ENCODE measurements at regions not wholly inside any gene's neighbourhood (a gene's known extent, or its start where the extent isn't known, plus 50 kb on each side); places are given as distances from the start of the nearest gene placed in this dataset.
"Not testable (repeated sequence)": the region's sequence is repeated elsewhere in the genome, so short reads cannot be mapped to it uniquely, and the experiment has no call there.

GRCh38 chr18:44568986-44569385 lies 111.7 kb upstream of the SETBP1 start:
- no peak for DNase-seq

DNA sequence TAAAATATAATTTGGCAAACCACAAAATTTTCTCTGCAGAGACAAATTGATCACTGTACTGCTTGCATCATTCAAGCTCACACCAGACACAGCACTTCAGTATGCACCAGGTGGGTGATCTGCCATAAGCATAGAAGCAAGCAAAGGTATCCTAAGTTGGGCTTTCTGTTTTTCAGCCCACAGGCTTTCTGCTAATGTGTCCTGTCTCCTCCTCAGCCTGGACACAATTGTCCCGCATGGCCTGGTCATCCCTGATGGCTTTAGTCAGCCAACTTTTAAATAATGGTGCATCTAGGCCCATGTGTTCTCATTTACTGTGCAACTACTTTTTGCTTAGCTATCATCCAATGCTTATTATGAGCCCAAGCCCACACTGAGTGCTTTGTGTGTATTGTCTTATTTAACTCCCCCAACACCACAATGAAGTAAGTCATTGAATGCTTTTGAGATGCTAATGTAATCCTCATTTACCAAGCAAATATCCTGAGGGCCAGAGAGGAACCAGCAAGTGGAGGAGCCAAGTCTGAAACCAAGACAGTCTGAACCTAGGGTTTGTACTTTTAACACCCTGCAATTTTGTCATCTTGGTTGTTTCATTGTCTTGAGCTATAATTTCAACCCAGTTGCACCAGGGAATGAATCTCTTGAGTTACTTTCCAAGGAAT lies 111.2 kb upstream of the SETBP1 start:
- no peak for DNase-seq

- DNase-seq: no peak
These were observed 101.5 kb upstream of the SETBP1 start for GRCh38 chr18:44579028-44579702.

DNA sequence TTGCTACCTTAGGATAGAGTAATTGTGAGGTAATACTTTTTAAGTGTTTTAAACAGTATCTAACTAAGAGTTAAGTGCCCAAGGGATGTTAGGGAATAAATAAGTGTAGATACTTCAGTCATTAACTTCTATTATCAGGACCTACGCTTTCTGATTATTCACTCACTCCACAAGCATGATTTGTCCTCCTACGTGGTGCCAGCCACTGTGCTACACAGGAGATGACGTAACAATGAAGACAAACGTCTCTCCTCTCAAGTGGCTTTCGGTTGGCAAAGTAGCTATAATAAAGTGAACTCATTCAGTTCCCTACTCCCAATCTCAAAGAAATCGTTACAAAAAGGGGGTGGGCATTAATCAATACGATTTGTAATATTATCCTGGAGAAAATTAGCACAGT lies 100.9 kb upstream of the SETBP1 start:
- DNase-seq: no peak

GRCh38 chr18:44580159-44580558 lies 100.5 kb upstream of the SETBP1 start:
- DNase-seq: no peak

- DNase-seq: not testable (repeated sequence)
These were observed 99.9 kb upstream of the SETBP1 start for GRCh38 chr18:44580782-44581181.

DNA sequence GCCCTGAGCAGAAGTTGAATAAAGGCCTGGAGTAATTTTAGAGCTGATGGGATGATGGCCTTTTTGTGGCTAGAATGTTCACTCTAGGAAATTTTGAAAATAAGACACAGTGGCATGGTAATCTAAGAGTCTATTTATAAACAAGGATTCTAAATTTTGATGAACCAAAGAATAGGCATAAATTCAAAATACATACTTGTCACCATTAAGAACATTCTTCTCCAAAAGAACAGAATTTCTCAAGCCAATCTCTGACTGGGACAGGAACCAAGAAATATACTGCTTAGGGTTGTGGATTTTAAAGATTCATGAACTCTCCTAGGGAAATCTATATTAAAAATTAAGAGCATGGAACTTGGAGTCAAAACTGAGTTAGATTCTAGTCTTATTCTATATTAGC lies 98.2 kb upstream of the SETBP1 start:
- DNase-seq: no peak

DNA sequence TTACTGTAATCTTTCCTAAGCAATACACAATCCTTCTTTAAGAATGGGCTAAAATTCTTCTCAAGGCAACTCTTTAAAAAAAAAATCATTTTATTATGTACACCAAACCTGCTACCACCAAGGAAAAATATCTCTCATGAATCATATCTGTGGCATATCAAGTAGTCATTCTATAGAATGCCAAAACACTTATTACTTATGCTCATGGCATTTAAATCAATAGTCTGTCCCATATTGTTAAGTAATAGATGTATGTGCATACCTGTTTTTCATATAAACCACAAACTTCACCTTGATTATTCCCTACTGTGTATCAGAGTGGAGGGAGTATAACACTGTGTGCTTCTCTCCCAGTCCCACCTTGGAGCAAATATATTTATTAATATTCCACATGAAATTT lies 95.8 kb upstream of the SETBP1 start:
- DNase-seq: no peak

DNA sequence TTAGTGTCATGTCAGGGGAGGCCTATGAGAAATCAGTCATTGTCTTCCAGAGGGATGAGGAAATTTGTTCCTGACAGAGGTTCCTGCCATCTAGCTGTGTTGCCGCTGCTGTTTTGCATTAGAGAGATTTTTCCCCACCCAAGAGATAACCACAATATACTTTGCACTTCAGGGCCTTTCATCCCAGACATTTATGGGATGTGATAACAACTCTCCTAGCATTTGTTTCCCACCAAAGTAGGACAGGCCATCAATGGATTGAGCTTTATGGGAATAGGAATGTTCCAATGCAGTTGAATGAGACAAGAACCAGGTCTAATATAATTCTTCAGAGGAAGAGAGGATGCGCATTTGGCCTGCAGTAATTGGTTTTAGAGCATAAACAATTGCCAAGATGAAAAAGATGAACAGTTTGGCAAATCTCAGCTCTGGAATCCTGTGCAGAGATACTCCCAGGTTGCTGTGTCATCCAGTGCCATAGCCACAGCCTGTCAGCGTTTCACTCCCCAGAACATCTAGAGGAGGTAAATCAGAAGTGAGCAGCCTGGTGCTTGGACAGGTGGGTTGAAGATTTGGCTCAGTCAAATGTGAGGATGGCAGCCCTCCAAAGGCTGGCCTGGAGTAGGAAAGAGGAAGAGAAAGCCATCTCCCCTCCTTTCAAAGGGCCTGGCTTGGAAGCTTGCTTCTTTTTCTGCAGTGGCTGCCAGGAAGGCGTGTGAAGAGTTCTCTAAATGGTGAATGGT lies 93.7 kb upstream of the SETBP1 start:
- no peak for DNase-seq

DNA sequence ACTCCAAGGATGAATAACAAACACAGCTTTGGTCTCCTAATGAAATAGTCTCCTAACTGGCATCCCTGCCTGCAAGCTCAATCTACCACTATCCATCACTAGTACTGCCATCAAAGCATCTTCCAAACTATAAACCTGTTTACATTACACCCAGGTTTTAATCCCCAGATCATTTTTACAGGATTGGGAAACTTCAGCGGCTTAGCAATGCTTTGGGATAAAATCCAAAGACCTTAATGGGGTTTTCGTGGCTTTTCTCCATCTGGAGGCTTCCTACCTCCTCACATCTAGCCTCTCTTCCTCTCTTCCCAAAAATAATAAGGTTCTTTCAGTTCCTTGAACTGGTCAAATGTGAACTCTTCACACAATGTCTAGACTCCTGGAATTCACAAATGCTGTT lies 92.2 kb upstream of the SETBP1 start:
- no peak for DNase-seq

- DNase-seq: no peak
These were observed 90.9 kb upstream of the SETBP1 start for GRCh38 chr18:44589693-44590355.

DNA sequence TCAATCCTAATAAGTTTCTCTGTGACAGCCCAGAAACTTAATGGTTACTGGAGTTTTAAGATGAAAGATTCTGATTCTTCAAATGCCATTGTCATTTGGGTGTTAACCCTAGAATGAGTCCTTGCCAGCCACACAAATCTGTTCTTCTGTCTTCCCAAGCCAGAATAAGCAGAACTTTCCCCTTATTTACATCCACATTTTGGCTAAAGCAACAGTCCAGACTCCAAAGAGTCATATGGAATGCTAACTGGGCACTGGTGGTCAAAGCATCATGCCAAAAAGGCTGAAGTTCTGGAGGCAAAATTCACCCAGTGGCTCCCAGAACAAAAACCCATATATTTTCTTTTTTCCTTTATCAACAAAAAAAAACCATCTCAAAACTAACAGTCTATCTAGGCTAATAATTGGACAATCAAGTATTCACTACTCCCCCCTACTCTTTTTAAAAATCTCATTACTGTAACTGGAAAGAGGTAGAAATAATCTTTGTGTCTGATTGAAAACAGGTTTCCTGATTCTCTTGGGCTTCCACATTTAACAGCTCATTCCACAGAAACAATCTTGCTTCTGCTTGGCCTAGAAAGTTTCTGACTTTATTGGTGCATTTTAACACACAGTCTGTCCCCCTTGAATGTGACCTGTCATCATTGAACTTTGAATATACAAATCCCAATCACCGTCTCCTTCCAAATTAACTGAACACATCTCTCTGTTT lies 89.6 kb upstream of the SETBP1 start:
- no peak for DNase-seq

DNA sequence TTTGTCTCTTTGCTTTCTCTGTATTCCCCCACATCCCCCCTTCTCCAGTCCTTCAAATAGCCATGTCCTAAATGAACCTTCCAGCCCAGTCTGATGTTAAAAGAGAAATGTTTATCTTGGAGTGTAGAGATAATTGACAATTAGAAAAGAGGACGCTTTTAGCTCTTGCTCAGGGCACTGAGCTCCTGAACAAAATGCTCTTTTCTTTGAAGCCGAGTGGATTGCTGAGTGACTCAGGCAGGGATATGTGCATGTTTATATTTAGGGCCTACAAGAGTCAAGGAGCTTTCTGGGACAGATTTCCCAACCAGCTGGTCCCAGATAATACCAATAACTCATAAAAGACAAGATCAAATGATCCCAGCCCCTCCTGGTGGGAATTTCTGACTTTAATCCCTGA lies 88.0 kb upstream of the SETBP1 start:
- no peak for DNase-seq

- no peak for DNase-seq
These were observed 85.8 kb upstream of the SETBP1 start for GRCh38 chr18:44594799-44595467.

DNA sequence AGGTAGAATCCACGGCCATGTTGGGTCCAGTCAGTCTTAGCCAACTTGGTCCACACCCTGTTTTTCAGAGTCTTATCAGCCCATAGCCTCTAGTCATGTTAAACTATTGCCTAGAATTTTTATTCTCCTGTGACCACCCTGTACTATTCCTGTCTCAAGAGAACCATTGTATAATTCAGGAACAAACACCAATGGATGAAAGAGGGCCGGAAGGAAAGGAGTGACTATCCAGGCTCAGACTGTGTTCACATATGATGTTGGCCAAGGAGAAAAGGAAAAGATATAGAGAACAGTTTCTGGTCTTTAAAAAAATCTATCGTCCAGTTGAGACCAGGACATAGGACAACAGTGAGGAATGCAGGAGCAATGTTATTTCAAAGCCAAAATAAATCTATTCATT lies 82.9 kb upstream of the SETBP1 start:
- no peak for DNase-seq

- no peak for DNase-seq
These were observed 82.2 kb upstream of the SETBP1 start for GRCh38 chr18:44598514-44598913.

- DNase-seq: no peak
These were observed 81.3 kb upstream of the SETBP1 start for GRCh38 chr18:44599412-44599811.

GRCh38 chr18:44601447-44601846 lies 79.2 kb upstream of the SETBP1 start:
- no peak for DNase-seq

DNA sequence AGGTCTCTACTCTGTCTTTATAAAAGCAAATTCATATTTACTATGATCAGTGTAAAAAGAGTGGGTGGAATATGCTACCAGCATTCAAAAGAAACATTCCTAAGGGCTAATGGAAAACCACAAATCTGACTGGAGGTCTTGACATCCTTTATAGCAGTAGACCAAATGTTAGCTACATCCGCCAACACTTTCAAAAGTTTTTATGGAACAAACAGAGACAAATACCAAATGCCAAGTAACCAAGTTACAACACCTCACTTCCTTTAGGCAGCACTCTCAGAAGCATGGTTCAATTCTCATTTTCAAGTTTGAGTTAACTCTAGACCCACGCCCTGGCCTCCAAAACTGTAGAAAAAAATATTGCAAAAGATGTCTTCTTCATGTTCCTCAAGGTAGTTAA lies 78.3 kb upstream of the SETBP1 start:
- DNase-seq: no peak

- DNase-seq: no peak
These were observed 77.8 kb upstream of the SETBP1 start for GRCh38 chr18:44602845-44603244.

GRCh38 chr18:44609181-44609941 lies 71.3 kb upstream of the SETBP1 start:
- no peak for DNase-seq

GRCh38 chr18:44620812-44621211 lies 59.9 kb upstream of the SETBP1 start:
- no peak for DNase-seq
